ENCODE measurements at regions not wholly inside any gene's neighbourhood (a gene's known extent, or its start where the extent isn't known, plus 50 kb on each side); places are given as distances from the start of the nearest gene placed in this dataset.

- TF ChIP-seq CTCF (conservative IDR thresholded peaks at IDR 0.05; ENCODE audit: low read depth, low read length), result no peak
- no peak for TF ChIP-seq EZH2 (IDR thresholded peaks at IDR 0.05; ENCODE audit: borderline replicate concordance, low read depth, low read length, poor library complexity, severe bottlenecking)
Observed at GRCh38 chr2:198640463-198640862, 817.3 kb downstream of the SATB2 start.

Data from A673 (cell line).